HepG2 (cell line): ENCODE measurements at regions not wholly inside any gene's neighbourhood (a gene's known extent, or its start where the extent isn't known, plus 50 kb on each side); places are given as distances from the start of the nearest gene placed in this dataset.

Experiments
- ATAC-seq: fragments of 200-7000 bp; cut with Tn5 transposase; 3 replicates; pipeline ENCODE4 v1.9.1; 2020; ENCODE audit warnings: mild to moderate bottlenecking, moderate library complexity
- BruUV-seq: library from RNA; stranded (reverse); fragments of 400-500 nt; replicated peaks from 2 replicates; lab custom pipeline; 2021; lab: Mats Ljungman, UMichigan
- CTCF ChIA-PET: fragments of 300-600 bp; formaldehyde crosslinking; extraction: SDS; loops from one replicate; lab custom pipeline; 2021; ENCODE audit warnings: low total read pairs, inconsistent platforms, low intra/inter-chr PET ratio; lab: Yijun Ruan, JAX
- POLR2A ChIA-PET: fragments of 350-600 bp; sonication (Branson Sonifier 250); formaldehyde crosslinking; loops from one replicate; lab custom pipeline; 2020; ENCODE audit warnings: antibody characterized with exemption, inconsistent platforms; lab: Yijun Ruan, JAX
- DNase-seq: peaks from one replicate; pipeline ENCODE4 v3.0.0-alpha.2; 2015; ENCODE audit warnings: low spot score
- FAIRE-seq: peaks from 3 replicates; lab custom pipeline; 2011; peaks lifted over from hg19 to GRCh38; lab: Jason Lieb, UNC
- H2AFZ ChIP-seq: one replicate; pipeline ENCODE4 v1.6.1; 2011; ENCODE audit warnings: low read length, inconsistent platforms
- H3K27ac ChIP-seq: fragments of 300-600 bp; 3 replicates; pipeline ENCODE4 v1.8.0; 2011; ENCODE audit warnings: mixed run types, mild to moderate bottlenecking, mixed read lengths, low read length, inconsistent platforms; ENCODE audit not compliant: insufficient read depth; ENCODE audit errors: extremely low read length
- H3K27me3 ChIP-seq, 2 experiments: fragments of 200-600 bp in 1 of 2; 2 replicates in 1 of 2; 3 replicates in 1 of 2; pipeline versions ENCODE4 v1.6.0 to v1.8.0; 2011; ENCODE audit warnings: low read length in 2 of 2, mild to moderate bottlenecking in 2 of 2, moderate library complexity in 2 of 2, inconsistent platforms in 1 of 2; ENCODE audit not compliant: insufficient read depth in 2 of 2, control insufficient read depth in 1 of 2
- H3K36me3 ChIP-seq, 2 experiments: fragments of 200-600 bp in 1 of 2; replicated peaks in 1 of 2; 2 replicates in 1 of 2; 3 replicates in 1 of 2; pipeline versions ENCODE4 v1.5.1 to v1.8.0; 2011; ENCODE audit warnings: low read length in 2 of 2, inconsistent platforms in 1 of 2; ENCODE audit not compliant: insufficient read depth in 2 of 2, control insufficient read depth in 1 of 2
- H3K4me1 ChIP-seq: 2 replicates; pipeline ENCODE4 v1.5.1; 2012; ENCODE audit warnings: low read length, inconsistent platforms; ENCODE audit not compliant: insufficient read depth
- H3K4me2 ChIP-seq: 2 replicates; pipeline ENCODE4 v1.6.0; 2011; ENCODE audit warnings: low read depth, low read length, inconsistent platforms
- H3K4me3 ChIP-seq, 3 experiments: fragments of 200-600 bp in 1 of 3; sonication (generic), shearing (Covaris generic) in 1 of 3; replicated peaks in 1 of 3; 2 replicates each; pipeline ENCODE4 v1.5.1; 2011 to 2016; ENCODE audit warnings: low read length in 3 of 3, inconsistent platforms in 2 of 3, low read depth in 2 of 3, mild to moderate bottlenecking in 2 of 3, control low read depth in 1 of 3, mixed read lengths in 1 of 3; ENCODE audit not compliant: insufficient read depth in 1 of 3
- H3K79me2 ChIP-seq: one replicate; pipeline ENCODE4 v1.6.1; 2011; ENCODE audit warnings: low read length, inconsistent platforms; ENCODE audit not compliant: insufficient read depth
- H3K9ac ChIP-seq: 2 replicates; pipeline ENCODE4 v1.6.0; 2011; ENCODE audit warnings: mild to moderate bottlenecking, low read depth, low read length, inconsistent platforms; ENCODE audit not compliant: insufficient read depth
- H3K9me3 ChIP-seq: 2 replicates; pipeline ENCODE4 v1.5.1; 2012; ENCODE audit warnings: mild to moderate bottlenecking, low read length
- H4K20me1 ChIP-seq: 2 replicates; pipeline ENCODE4 v1.6.0; 2011; ENCODE audit warnings: inconsistent platforms, mild to moderate bottlenecking, low read length, moderate library complexity; ENCODE audit not compliant: insufficient read depth
- BCL3 ChIP-seq: sonication (generic); formaldehyde crosslinking; IDR thresholded peaks from 2 replicates; pipeline ENCODE4 v1.5.1; 2020; ENCODE audit warnings: mild to moderate bottlenecking, missing genetic modification reagents, moderate library complexity
- DMAP1 ChIP-seq: IDR thresholded peaks from 2 replicates; pipeline ENCODE4 v1.6.1; 2016
- JUNB ChIP-seq: sonication (generic); formaldehyde crosslinking; IDR thresholded peaks from 2 replicates; pipeline ENCODE4 v1.8.0; 2022; ENCODE audit warnings: missing genetic modification reagents, mild to moderate bottlenecking, borderline replicate concordance
- MIXL1 ChIP-seq: IDR thresholded peaks from 2 replicates; pipeline ENCODE4 v1.6.1; 2016
- MTF1 ChIP-seq: sonication (generic); formaldehyde crosslinking; IDR thresholded peaks from 2 replicates; pipeline ENCODE4 v1.5.0; 2020; ENCODE audit warnings: missing genetic modification reagents
- PHF5A ChIP-seq: IDR thresholded peaks from one replicate; pipeline ENCODE4 v1.6.1; 2018; ENCODE audit warnings: low read depth, missing genetic modification reagents; ENCODE audit not compliant: unreplicated experiment
- PITX1 ChIP-seq: sonication (generic); formaldehyde crosslinking; IDR thresholded peaks from 2 replicates; pipeline ENCODE4 v1.5.1; 2020; ENCODE audit warnings: mild to moderate bottlenecking, missing genetic modification reagents
- POLR2A ChIP-seq, 2 experiments: IDR thresholded peaks; 2 replicates each; pipeline ENCODE4 v1.6.1; 2011; ENCODE audit warnings: low read depth in 2 of 2, low read length in 2 of 2, mild to moderate bottlenecking in 1 of 2, moderate library complexity in 1 of 2; ENCODE audit not compliant: insufficient read depth in 1 of 2
- SIX1 ChIP-seq: sonication (generic); formaldehyde crosslinking; IDR thresholded peaks from 2 replicates; pipeline ENCODE4 v1.4.0; 2020; ENCODE audit warnings: missing genetic modification reagents, borderline replicate concordance
- SMC3 ChIP-seq: IDR thresholded peaks from 2 replicates; pipeline ENCODE4 v1.6.1; 2011; ENCODE audit warnings: low read length, improper control_type of control experiment
- SYNCRIP ChIP-seq: fragments of 200-400 bp; formaldehyde crosslinking; IDR thresholded peaks from 2 replicates; pipeline ENCODE4 v1.6.1; 2018; ENCODE audit warnings: mild to moderate bottlenecking, low read depth, low read length; ENCODE audit not compliant: insufficient read depth
- TGIF2 ChIP-seq: IDR thresholded peaks from 2 replicates; pipeline ENCODE4 v1.6.1; 2016; ENCODE audit warnings: control low read depth, missing compliant biosample characterization
- YEATS2 ChIP-seq: sonication (generic); formaldehyde crosslinking; IDR thresholded peaks from 2 replicates; pipeline ENCODE4 v1.4.0; 2020; ENCODE audit warnings: missing genetic modification reagents, borderline replicate concordance
- ZKSCAN1 ChIP-seq: fragments of 150-350 bp; IDR thresholded peaks from 2 replicates; pipeline ENCODE4 v1.6.1; 2014; ENCODE audit warnings: low read length
- ZNF224 ChIP-seq: sonication (generic); formaldehyde crosslinking; IDR thresholded peaks from 2 replicates; pipeline ENCODE4 v1.5.0; 2020; ENCODE audit warnings: mild to moderate bottlenecking, missing genetic modification reagents
- ZNF343 ChIP-seq: sonication (generic); formaldehyde crosslinking; IDR thresholded peaks from 2 replicates; pipeline ENCODE4 v1.4.0; 2020; ENCODE audit warnings: mild to moderate bottlenecking, missing genetic modification reagents
- ZNF562 ChIP-seq: sonication (generic); formaldehyde crosslinking; IDR thresholded peaks from 2 replicates; pipeline ENCODE4 v1.8.0; 2022; ENCODE audit warnings: missing genetic modification reagents, borderline replicate concordance
- ZNF7 ChIP-seq: IDR thresholded peaks from 2 replicates; pipeline ENCODE4 v1.6.1; 2016; ENCODE audit warnings: missing biosample characterization, missing genetic modification reagents
- ZZZ3 ChIP-seq: sonication (generic); formaldehyde crosslinking; IDR thresholded peaks from 2 replicates; pipeline ENCODE4 v1.4.0; 2020; ENCODE audit warnings: missing genetic modification reagents, mild to moderate bottlenecking, borderline replicate concordance
- WGBS: methylation state at CpG from one replicate; pipeline ENCODE4 v1.1.6; 2017; ENCODE audit warnings: low lambda C conversion rate; 5-methylcytosine and 5-hydroxymethylcytosine counted together
- in situ Hi-C: cut with HindIII; loops from 2 replicates; pipeline ENCODE4 v1.10.0; 2017; ENCODE audit warnings: low pct_unique_long_range_greater_than_20kb; ENCODE audit not compliant: extremely low pct_ligation_motif_present
- intact Hi-C: fragments of 100-400 bp; cut with micrococcal nuclease; formaldehyde crosslinking; loops from one replicate; pipeline ENCODE4 v1.10.0; 2022; ENCODE audit not compliant: unreplicated experiment
- TF ChIP-seq, protein P1 (sequence below): fragments of 450-650 bp; IDR thresholded peaks from 2 replicates; pipeline ENCODE4 v1.6.1; 2017
- TF ChIP-seq, protein P2 (sequence below): sonication (generic); formaldehyde crosslinking; IDR thresholded peaks from 2 replicates; pipeline ENCODE4 v1.8.0; 2022; ENCODE audit warnings: missing genetic modification reagents, low read depth, mild to moderate bottlenecking, borderline replicate concordance

GRCh38 chr1:119226321-119226720 is 85.9 kb upstream of the WARS2 start:
- no peaks in the 10 kb centered on the region for H3K36me3 ChIP-seq
- no peak overlapping the region for H3K4me3 ChIP-seq
- no peak overlapping the region for H3K27ac ChIP-seq
- ATAC-seq, result no peak
- no peak overlapping the region for H2AFZ ChIP-seq
- in situ Hi-C loops (no loop called here), intact Hi-C loops (no loop called here)
- H3K4me1 ChIP-seq, result no peaks in the 10 kb centered on the region
- ChIA-PET POLR2A (interaction anchor here (0.6 kb wide), 1 partner anchor 12 kb away, joined by 5 read pairs; no protein-coding TSS in a partner anchor), CTCF (no interaction called here)
- no peak overlapping the region for H3K4me2 ChIP-seq
- no peak for DNase-seq
- H4K20me1 ChIP-seq, result no peaks in the 10 kb centered on the region
- H3K9ac ChIP-seq, result no peak overlapping the region
- H3K9me3 ChIP-seq, result no peaks in the 10 kb centered on the region
- H3K27me3 ChIP-seq, result no peaks in the 10 kb centered on the region
- TF ChIP-seq MTF1 (CRISPR knock-in tag) (no peak), YEATS2 (no peak), ZNF7 (CRISPR knock-in tag) (no peak), PITX1 (CRISPR knock-in tag) (no peak), DMAP1 (CRISPR knock-in tag) (no peak), ZNF562 (CRISPR knock-in tag) (no peak), ZZZ3 (CRISPR knock-in tag) (no peak), SYNCRIP (no peak), TGIF2 (CRISPR knock-in tag) (no peak)
- no peaks in the 10 kb centered on the region for H3K79me2 ChIP-seq
- BruUV-seq, result no TSS peak
- 94% methylated on average over 1 of the region's 1 CpG for WGBS
- no peak for FAIRE-seq

- Histone ChIP-seq H3K9me3 (no peaks in the 10 kb centered on the region), H3K4me3 (no peak overlapping the region), H4K20me1 (no peaks in the 10 kb centered on the region), H3K4me2 (no peak overlapping the region), H3K9ac (no peak overlapping the region), H3K27ac (no peak overlapping the region), H3K27me3 (no peaks in the 10 kb centered on the region), H3K36me3 (no peaks in the 10 kb centered on the region), H3K79me2 (no peaks in the 10 kb centered on the region), H3K4me1 (no peaks in the 10 kb centered on the region), H2AFZ (no peak overlapping the region)
- ATAC-seq (no peak), FAIRE-seq (no peak), DNase-seq (no peak)
- 94% methylated on average over 3 of the region's 3 CpGs for WGBS
- in situ Hi-C loops (no loop called here), intact Hi-C loops (no loop called here)
- CTCF ChIA-PET, result no interaction called here
- no TSS peak for BruUV-seq
- POLR2A ChIA-PET, result no interaction called here
- TF ChIP-seq, protein P1, sequence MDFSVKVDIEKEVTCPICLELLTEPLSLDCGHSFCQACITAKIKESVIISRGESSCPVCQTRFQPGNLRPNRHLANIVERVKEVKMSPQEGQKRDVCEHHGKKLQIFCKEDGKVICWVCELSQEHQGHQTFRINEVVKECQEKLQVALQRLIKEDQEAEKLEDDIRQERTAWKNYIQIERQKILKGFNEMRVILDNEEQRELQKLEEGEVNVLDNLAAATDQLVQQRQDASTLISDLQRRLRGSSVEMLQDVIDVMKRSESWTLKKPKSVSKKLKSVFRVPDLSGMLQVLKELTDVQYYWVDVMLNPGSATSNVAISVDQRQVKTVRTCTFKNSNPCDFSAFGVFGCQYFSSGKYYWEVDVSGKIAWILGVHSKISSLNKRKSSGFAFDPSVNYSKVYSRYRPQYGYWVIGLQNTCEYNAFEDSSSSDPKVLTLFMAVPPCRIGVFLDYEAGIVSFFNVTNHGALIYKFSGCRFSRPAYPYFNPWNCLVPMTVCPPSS, result no peak
- TF ChIP-seq BCL3 (CRISPR knock-in tag) (no peak), ZKSCAN1 (no peak), PITX1 (CRISPR knock-in tag) (no peak), SIX1 (no peak), SMC3 (no peak), ZNF343 (CRISPR knock-in tag) (no peak), ZNF224 (CRISPR knock-in tag) (no peak), MIXL1 (CRISPR knock-in tag) (no peak), JUNB (CRISPR knock-in tag) (no peak), PHF5A (no peak), POLR2A (IDR thresholded peaks at IDR 0.05; ENCODE audit: insufficient read depth in 1 of 2, low read depth in 2 of 2, low read length in 2 of 2) (no peak)
- TF ChIP-seq, protein P2, sequence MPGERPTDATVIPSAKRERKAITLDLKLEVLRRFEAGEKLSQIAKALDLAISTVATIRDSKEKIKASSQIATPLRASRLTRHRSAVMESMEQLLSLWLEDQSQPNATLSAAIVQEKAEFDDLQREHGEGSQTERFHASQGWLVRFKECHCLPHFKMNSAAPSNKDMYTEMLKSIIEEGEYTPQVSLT (CRISPR knock-in tag), result no peak
These were observed 86.5 kb upstream of the WARS2 start for GRCh38 chr1:119226913-119227312.
